PC-3 (cell line): ENCODE measurements at regions not wholly inside any gene's neighbourhood (a gene's known extent, or its start where the extent isn't known, plus 50 kb on each side); places are given as distances from the start of the nearest gene placed in this dataset.

Source experiments
- ATAC-seq: fragments of 200-7000 bp; cut with Tn5 transposase; 2 replicates; pipeline ENCODE4 v1.9.1; 2020; ENCODE audit warnings: mild to moderate bottlenecking, moderate library complexity
- BruUV-seq: library from RNA; stranded (reverse); fragments of 400-500 nt; replicated peaks from 2 replicates; lab custom pipeline; 2021; lab: Mats Ljungman, UMichigan
- CTCF ChIA-PET: fragments of 300-600 bp; sonication (Branson Sonifier 250); formaldehyde crosslinking; loops from one replicate; lab custom pipeline; 2022; ENCODE audit warnings: antibody characterized with exemption; lab: Charles Lee
- POLR2A ChIA-PET: fragments of 300-600 bp; sonication (Branson Sonifier 250); formaldehyde crosslinking; loops from one replicate; lab custom pipeline; 2022; ENCODE audit warnings: antibody characterized with exemption; ENCODE audit not compliant: unreplicated experiment; lab: Charles Lee
- DNase-seq: peaks from one replicate; pipeline ENCODE4 v3.0.0-alpha.2; 2015
- H2AFZ ChIP-seq: fragments of 300-600 bp; sonication (generic); 2 replicates; pipeline ENCODE4 v1.6.0; 2016; ENCODE audit warnings: antibody characterized with exemption, low read length
- H3F3A ChIP-seq: fragments of 300-600 bp; sonication (generic); one replicate; pipeline ENCODE4 v1.6.0; 2017; ENCODE audit warnings: antibody characterized with exemption, low read length, control low read depth, mild to moderate bottlenecking; ENCODE audit not compliant: unreplicated experiment
- H3K27ac ChIP-seq: fragments of 300-600 bp; sonication (generic); 2 replicates; pipeline ENCODE4 v1.5.1; 2016; ENCODE audit warnings: mild to moderate bottlenecking, low read length
- H3K27me3 ChIP-seq: fragments of 300-600 bp; sonication (generic); 2 replicates; pipeline ENCODE4 v1.6.1; 2016; ENCODE audit warnings: low read length, mixed read lengths
- H3K36me3 ChIP-seq: fragments of 300-600 bp; sonication (generic); 2 replicates; pipeline ENCODE4 v1.6.1; 2016; ENCODE audit warnings: low read depth, mixed run types, low read length, mixed read lengths
- H3K4me1 ChIP-seq: fragments of 300-600 bp; sonication (generic); 2 replicates; pipeline ENCODE4 v1.5.1; 2016; ENCODE audit warnings: low read length; ENCODE audit not compliant: insufficient read depth
- H3K4me2 ChIP-seq: fragments of 300-600 bp; sonication (generic); 2 replicates; pipeline ENCODE4 v1.6.0; 2016; ENCODE audit warnings: low read length
- H3K4me3 ChIP-seq: fragments of 300-600 bp; sonication (generic); 2 replicates; pipeline ENCODE4 v1.5.1; 2016; ENCODE audit warnings: mild to moderate bottlenecking, low read length, mixed read lengths
- H3K79me2 ChIP-seq: fragments of 300-600 bp; sonication (generic); 2 replicates; pipeline ENCODE4 v1.6.1; 2017; ENCODE audit warnings: low read length, mixed read lengths
- H3K9ac ChIP-seq: fragments of 300-600 bp; sonication (generic); 2 replicates; pipeline ENCODE4 v1.6.0; 2016; ENCODE audit warnings: mild to moderate bottlenecking, low read length
- H3K9me2 ChIP-seq: fragments of 300-600 bp; sonication (generic); replicated peaks from 2 replicates; pipeline ENCODE4 v1.6.1; 2016; ENCODE audit warnings: mixed run types, low read length, mixed read lengths
- H3K9me3 ChIP-seq: fragments of 300-600 bp; sonication (generic); 2 replicates; pipeline ENCODE4 v1.6.1; 2016; ENCODE audit warnings: low read length, mixed read lengths
- H4K20me1 ChIP-seq: fragments of 300-600 bp; sonication (generic); 2 replicates; pipeline ENCODE4 v1.6.1; 2016; ENCODE audit warnings: low read length, mixed read lengths
- CTCF ChIP-seq: fragments of 300-600 bp; sonication (generic); conservative IDR thresholded peaks from 2 replicates; pipeline ENCODE4 v1.5.1; 2017; ENCODE audit warnings: antibody characterized with exemption, low read depth, mild to moderate bottlenecking, low read length
- EZH2 ChIP-seq: fragments of 300-600 bp; sonication (generic); IDR thresholded peaks from one replicate; pipeline ENCODE4 v1.6.1; 2017; ENCODE audit warnings: antibody characterized with exemption, mild to moderate bottlenecking, low read length; ENCODE audit not compliant: unreplicated experiment
- EZH2phosphoT487 ChIP-seq: fragments of 300-600 bp; sonication (generic); IDR thresholded peaks from 2 replicates; pipeline ENCODE4 v1.6.1; 2018; ENCODE audit warnings: mild to moderate bottlenecking, antibody characterized with exemption, low read length, borderline replicate concordance
- intact Hi-C: fragments of 100-400 bp; cut with micrococcal nuclease; formaldehyde crosslinking; loops from 2 replicates; pipeline ENCODE4 v1.9.0; 2023

- H3K79me2 ChIP-seq, result no peaks in the 10 kb centered on the region
- H2AFZ ChIP-seq, result no peak overlapping the region
- ATAC-seq (no peak), DNase-seq (no peak)
- H3K9ac ChIP-seq, result no peak overlapping the region
- ChIA-PET CTCF (no interaction called here), POLR2A (no interaction called here)
- H3K27me3 ChIP-seq, result no peaks in the 10 kb centered on the region
- H3K4me2 ChIP-seq, result no peak overlapping the region
- no TSS peak for BruUV-seq
- no peaks in the 10 kb centered on the region for H4K20me1 ChIP-seq
- H3K4me3 ChIP-seq, result no peak overlapping the region
- H3K9me2 ChIP-seq, result no peaks in the 10 kb centered on the region
- intact Hi-C loops, result no loop called here
- TF ChIP-seq EZH2 (no peak), CTCF (no peak), EZH2phosphoT487 (no peak)
- H3K27ac ChIP-seq, result no peak overlapping the region
- no peaks in the 10 kb centered on the region for H3K9me3 ChIP-seq
- H3F3A ChIP-seq, result no peaks in the 10 kb centered on the region
- peaks cover 3% of the 10 kb centered on the region; the same call in 1 of the 2 replicates for H3K4me1 ChIP-seq
- H3K36me3 ChIP-seq, result no peaks in the 10 kb centered on the region
Measured at GRCh38 chr2:226639550-226639949, 160.1 kb downstream of the IRS1 start.

GRCh38 chr2:226638576-226638975 is 161.0 kb downstream of the IRS1 start:
- no peaks in the 10 kb centered on the region for H3K9me3 ChIP-seq
- H3K36me3 ChIP-seq, result no peaks in the 10 kb centered on the region
- H3K9ac ChIP-seq, result no peak overlapping the region
- no peaks in the 10 kb centered on the region for H3K79me2 ChIP-seq
- H3K27ac ChIP-seq, result no peak overlapping the region
- ATAC-seq (no peak), DNase-seq (no peak)
- no peaks in the 10 kb centered on the region for H3K9me2 ChIP-seq
- TF ChIP-seq EZH2 (no peak), CTCF (no peak), EZH2phosphoT487 (no peak)
- no peak overlapping the region for H3K4me2 ChIP-seq
- intact Hi-C loops, result no loop called here
- POLR2A ChIA-PET, result no interaction called here
- no peak overlapping the region for H2AFZ ChIP-seq
- no peaks in the 10 kb centered on the region for H3F3A ChIP-seq
- H3K4me1 ChIP-seq, result peaks cover 3% of the 10 kb centered on the region; the same call in 1 of the 2 replicates
- H4K20me1 ChIP-seq, result no peaks in the 10 kb centered on the region
- CTCF ChIA-PET, result no interaction called here
- H3K27me3 ChIP-seq, result no peaks in the 10 kb centered on the region
- no peak overlapping the region for H3K4me3 ChIP-seq
- BruUV-seq, result no TSS peak

- Histone ChIP-seq H3K4me3 (no peak overlapping the region), H3K4me2 (no peak overlapping the region), H3K9ac (no peak overlapping the region), H3K9me3 (no peaks in the 10 kb centered on the region), H3F3A (no peaks in the 10 kb centered on the region), H2AFZ (no peak overlapping the region), H3K36me3 (no peaks in the 10 kb centered on the region), H3K9me2 (no peaks in the 10 kb centered on the region), H3K4me1 (peaks cover 3% of the 10 kb centered on the region; the same call in 1 of the 2 replicates), H4K20me1 (no peaks in the 10 kb centered on the region), H3K27ac (no peak overlapping the region), H3K79me2 (no peaks in the 10 kb centered on the region), H3K27me3 (no peaks in the 10 kb centered on the region)
- no peak for DNase-seq
- TF ChIP-seq CTCF, result no peak
- TF ChIP-seq EZH2, result no peak
- TF ChIP-seq EZH2phosphoT487, result no peak
- intact Hi-C loops, result no loop called here
- no TSS peak for BruUV-seq
- ChIA-PET POLR2A (no interaction called here), CTCF (no interaction called here)
- no peak for ATAC-seq
Measured at GRCh38 chr2:226637383-226637782, 162.2 kb downstream of the IRS1 start.
